Adrenal gland (tissue), 9 donors: ENCODE measurements at regions not wholly inside any gene's neighbourhood (a gene's known extent, or its start where the extent isn't known, plus 50 kb on each side); places are given as distances from the start of the nearest gene placed in this dataset.

Experiments
- DNase-seq, 7 donors: peaks; one replicate each; pipeline ENCODE4 v3.0.0-alpha.2; 2019 to 2020
- H3K27ac ChIP-seq, 5 donors: fragments of 200-600 bp; sonication (generic) in 4 of 5; 1 replicate in 3 of 5; 2 replicates in 2 of 5; pipeline versions ENCODE4 v1.5.1 to v1.8.0; 2016 to 2020; ENCODE audit warnings: mild to moderate bottlenecking in 1 of 5
- H3K27me3 ChIP-seq: fragments of 200-600 bp; 2 replicates; pipeline ENCODE4 v1.8.0; 2021
- H3K36me3 ChIP-seq, 2 donors: fragments of 200-600 bp; replicated peaks in 1 of 2; 1 replicate in 1 of 2; 2 replicates in 1 of 2; pipeline versions ENCODE4 v1.5.1 to v1.8.0; 2018 to 2022
- H3K4me1 ChIP-seq, 2 donors: fragments of 200-600 bp; replicated peaks in 1 of 2; 1 replicate in 1 of 2; 2 replicates in 1 of 2; pipeline versions ENCODE4 v1.5.1 to v1.8.0; 2018 to 2021
- H3K4me3 ChIP-seq, 4 donors: fragments of 200-600 bp; sonication (generic) in 3 of 4; one replicate each; pipeline ENCODE4 v1.5.1; 2016 to 2018
- H3K9me3 ChIP-seq, 3 donors: fragments of 200-600 bp; sonication (generic) in 1 of 3; replicated peaks in 1 of 3; 1 replicate in 2 of 3; 2 replicates in 1 of 3; pipeline versions ENCODE4 v1.5.1 to v1.8.0; 2016 to 2021
- POLR2A ChIP-seq, 2 donors: fragments of 450-650 bp; IDR thresholded peaks; one replicate each; pipeline ENCODE4 v1.6.1; 2017; ENCODE audit warnings: antibody characterized with exemption in 2 of 2, mild to moderate bottlenecking in 2 of 2, moderate library complexity in 1 of 2
- WGBS, 4 donors: extraction: QIAGEN DNeasy Blood & Tissue Kit in 2 of 4; methylation state at CpG; one replicate each; pipeline versions ENCODE4 v1.1.5 to v1.1.7; 2013 to 2017; 5-methylcytosine and 5-hydroxymethylcytosine counted together
- intact Hi-C, 2 donors: fragments of 100-400 bp; cut with DNase I; formaldehyde crosslinking; loops; one replicate each; pipeline versions ENCODE4 v1.14.1 to v1.15.0; 2022 to 2023
- TF ChIP-seq, protein P1 (sequence below), 6 experiments: fragments of 450-650 bp in 4 of 6; fragments of 200-600 bp in 2 of 6; sonication (generic) in 1 of 6; IDR thresholded peaks; 1 replicate in 5 of 6; 2 replicates in 1 of 6; pipeline versions ENCODE4 v1.5.1 to v1.8.0; 2016 to 2021; ENCODE audit warnings: antibody characterized with exemption in 6 of 6, mild to moderate bottlenecking in 2 of 6, moderate library complexity in 1 of 6
- donor health status: healthy with polysubstance abuse.
- donor health status: Bipolar disorder and iron deficiency.
- donor health status: DM: yes; HTN: yes; CAD: no.
- donor health status: DM: no; HTN: no; CAD: no.
- donor health status: DM: no; HTN: no; CAD: no.

DNA sequence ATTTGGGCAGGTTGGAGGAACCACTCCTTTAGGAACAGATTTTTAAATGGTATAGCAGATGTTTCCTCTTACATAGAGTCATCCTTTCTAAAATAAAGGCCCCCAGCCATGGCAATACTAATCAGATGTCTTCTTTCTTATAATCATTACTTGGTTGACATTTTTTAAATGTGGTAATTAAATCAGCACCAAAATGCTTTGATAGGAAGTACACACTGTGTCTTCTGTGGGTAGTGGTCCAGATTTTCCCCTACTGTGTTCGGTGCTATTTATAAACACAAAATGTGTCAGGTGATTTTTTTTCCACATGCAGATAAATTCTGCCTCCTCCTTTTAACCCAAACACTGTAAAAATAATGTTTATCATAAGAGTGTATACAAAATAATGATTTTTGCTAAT lies 200.9 kb upstream of the DTNA start:
- DNase-seq = no peak
- Histone ChIP-seq H3K27ac (no peak overlapping the region), H3K36me3 (no peaks in the 10 kb centered on the region), H3K4me3 (no peak overlapping the region), H3K27me3 (no peaks in the 10 kb centered on the region), H3K4me1 (no peaks in the 10 kb centered on the region), H3K9me3 (no peaks in the 10 kb centered on the region)
- intact Hi-C loops = no loop called here
- no peak for TF ChIP-seq POLR2A (IDR thresholded peaks at IDR 0.05)
- TF ChIP-seq, protein P1, sequence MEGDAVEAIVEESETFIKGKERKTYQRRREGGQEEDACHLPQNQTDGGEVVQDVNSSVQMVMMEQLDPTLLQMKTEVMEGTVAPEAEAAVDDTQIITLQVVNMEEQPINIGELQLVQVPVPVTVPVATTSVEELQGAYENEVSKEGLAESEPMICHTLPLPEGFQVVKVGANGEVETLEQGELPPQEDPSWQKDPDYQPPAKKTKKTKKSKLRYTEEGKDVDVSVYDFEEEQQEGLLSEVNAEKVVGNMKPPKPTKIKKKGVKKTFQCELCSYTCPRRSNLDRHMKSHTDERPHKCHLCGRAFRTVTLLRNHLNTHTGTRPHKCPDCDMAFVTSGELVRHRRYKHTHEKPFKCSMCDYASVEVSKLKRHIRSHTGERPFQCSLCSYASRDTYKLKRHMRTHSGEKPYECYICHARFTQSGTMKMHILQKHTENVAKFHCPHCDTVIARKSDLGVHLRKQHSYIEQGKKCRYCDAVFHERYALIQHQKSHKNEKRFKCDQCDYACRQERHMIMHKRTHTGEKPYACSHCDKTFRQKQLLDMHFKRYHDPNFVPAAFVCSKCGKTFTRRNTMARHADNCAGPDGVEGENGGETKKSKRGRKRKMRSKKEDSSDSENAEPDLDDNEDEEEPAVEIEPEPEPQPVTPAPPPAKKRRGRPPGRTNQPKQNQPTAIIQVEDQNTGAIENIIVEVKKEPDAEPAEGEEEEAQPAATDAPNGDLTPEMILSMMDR (IDR thresholded peaks at IDR 0.05) = no peak
- 71 to 83% (median 77%) methylated on average over 1 of the region's 1 CpG for WGBS, 4 donors

DNA sequence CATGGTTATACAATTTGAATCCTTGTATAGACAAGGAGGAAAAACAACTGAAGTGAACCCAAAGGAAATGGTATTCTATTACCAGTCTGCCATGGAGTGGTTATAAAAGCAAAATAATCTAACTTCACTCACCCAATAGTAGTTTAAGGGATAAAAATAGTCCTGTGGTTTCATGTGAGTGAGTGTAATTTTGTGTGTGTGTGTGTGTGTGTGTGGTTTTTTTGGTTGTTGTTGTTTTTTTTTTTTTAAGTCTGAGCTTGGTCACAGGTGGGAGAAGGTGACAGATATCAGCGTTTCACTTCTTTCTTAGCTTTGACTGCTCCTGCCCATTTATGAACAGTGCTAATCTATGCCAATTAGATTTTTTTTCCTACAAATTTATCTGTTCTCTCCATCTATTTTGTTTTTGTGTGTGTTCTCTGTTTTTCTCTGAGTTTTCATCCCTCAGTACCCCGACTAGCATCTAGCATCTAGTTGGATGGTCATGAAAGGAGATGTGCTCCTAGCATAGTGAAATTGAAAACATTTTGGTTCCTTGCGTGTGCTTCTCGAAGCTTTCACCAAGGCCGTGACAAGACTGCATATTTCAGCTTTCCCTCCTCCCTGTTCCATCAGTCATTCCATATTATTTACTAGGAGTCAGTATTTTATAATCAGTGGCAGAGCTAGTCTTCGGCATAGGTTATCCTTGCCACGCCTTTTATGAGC lies 200.1 kb upstream of the DTNA start:
- Histone ChIP-seq H3K36me3 (no peaks in the 10 kb centered on the region), H3K27ac (no peak overlapping the region), H3K27me3 (no peaks in the 10 kb centered on the region), H3K4me3 (no peak overlapping the region), H3K4me1 (no peaks in the 10 kb centered on the region), H3K9me3 (no peaks in the 10 kb centered on the region)
- TF ChIP-seq, protein P1 (IDR thresholded peaks at IDR 0.05) = no peak
- TF ChIP-seq POLR2A (IDR thresholded peaks at IDR 0.05) = no peak
- intact Hi-C loops = no loop called here
- DNase-seq = no peak
- WGBS, 4 donors = 80 to 86% (median 83%) methylated on average over 7 of the region's 7 CpGs

DNA sequence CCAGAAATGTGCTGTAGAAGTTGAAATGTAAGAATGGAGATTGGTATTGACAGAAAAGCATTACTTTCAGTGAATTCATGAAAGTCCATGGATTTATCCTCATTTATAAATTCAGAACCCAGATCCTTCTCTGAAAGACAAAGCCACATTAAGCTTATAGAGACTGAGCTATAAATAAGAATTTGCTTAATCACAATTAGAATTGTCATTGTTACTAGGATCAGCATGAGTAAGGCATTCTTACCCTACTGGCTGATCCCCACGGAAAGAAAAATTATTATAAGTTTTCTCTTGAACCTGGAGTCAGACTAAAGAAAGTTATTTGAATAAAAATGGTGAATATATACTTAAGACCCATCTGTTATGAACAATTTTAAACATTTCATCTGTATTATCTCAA lies 199.2 kb upstream of the DTNA start:
- no peak for TF ChIP-seq POLR2A (IDR thresholded peaks at IDR 0.05)
- TF ChIP-seq, protein P1 (IDR thresholded peaks at IDR 0.05) = no peak
- Histone ChIP-seq H3K9me3 (no peaks in the 10 kb centered on the region), H3K27ac (no peak overlapping the region), H3K4me1 (no peaks in the 10 kb centered on the region), H3K36me3 (no peaks in the 10 kb centered on the region), H3K4me3 (no peak overlapping the region), H3K27me3 (no peaks in the 10 kb centered on the region)
- intact Hi-C loops = no loop called here
- no peak for DNase-seq
- WGBS, 4 donors = 34 to 53% (median 48%) methylated on average over 1 of the region's 1 CpG

DNA sequence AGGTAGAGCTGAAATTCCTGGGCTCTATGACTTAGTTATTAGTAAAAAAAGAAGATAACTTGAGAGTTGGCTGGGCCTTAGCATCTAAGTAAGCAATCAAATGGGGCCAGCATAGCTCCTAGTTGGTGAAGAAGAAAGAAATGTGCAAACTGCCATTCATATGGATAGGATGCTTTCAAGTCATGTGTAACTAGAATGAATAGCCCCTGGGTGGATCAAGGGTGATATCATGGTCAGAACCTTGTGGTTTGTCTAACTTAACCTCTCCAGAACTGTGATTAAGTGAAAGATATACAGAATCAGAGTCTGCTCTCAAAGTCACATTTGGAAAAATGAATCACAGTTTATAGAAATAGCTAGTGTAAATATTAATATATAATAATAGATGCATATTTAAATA lies 198.7 kb upstream of the DTNA start:
- Histone ChIP-seq H3K27ac (no peak overlapping the region), H3K27me3 (no peaks in the 10 kb centered on the region), H3K4me3 (no peak overlapping the region), H3K9me3 (no peaks in the 10 kb centered on the region), H3K4me1 (no peaks in the 10 kb centered on the region), H3K36me3 (no peaks in the 10 kb centered on the region)
- intact Hi-C loops = no loop called here
- TF ChIP-seq, protein P1 (IDR thresholded peaks at IDR 0.05) = no peak
- TF ChIP-seq POLR2A (IDR thresholded peaks at IDR 0.05) = no peak
- DNase-seq = no peak
